K562 (cell line): ENCODE measurements at regions not wholly inside any gene's neighbourhood (a gene's known extent, or its start where the extent isn't known, plus 50 kb on each side); places are given as distances from the start of the nearest gene placed in this dataset.

ENCODE experiments used
- ESRRA ChIP-seq: fragments of 450-650 bp; IDR thresholded peaks from 2 replicates; pipeline ENCODE4 v1.6.1; 2014; ENCODE audit warnings: low read depth, mild to moderate bottlenecking, moderate library complexity, borderline replicate concordance
- GABPA ChIP-seq: fragments of 200-800 bp; sonication (Bioruptor generic); conservative IDR thresholded peaks from 2 replicates; pipeline ENCODE4 v1.6.1; 2016; ENCODE audit warnings: low read depth, missing genetic modification characterization, missing compliant biosample characterization
- KDM5B ChIP-seq: fragments of 200-600 bp; sonication (generic); IDR thresholded peaks from 2 replicates; pipeline ENCODE4 v1.6.1; 2012; ENCODE audit warnings: low read depth, mild to moderate bottlenecking, moderate library complexity, low read length, control low read depth, inconsistent platforms; ENCODE audit not compliant: insufficient replicate concordance
- MEF2A ChIP-seq: IDR thresholded peaks from 2 replicates; pipeline ENCODE4 v1.6.1; 2011; ENCODE audit warnings: low read depth, mild to moderate bottlenecking, low read length, moderate library complexity; ENCODE audit not compliant: control insufficient read depth
- POLR2A ChIP-seq: fragments of 450-650 bp; conservative IDR thresholded peaks from 2 replicates; pipeline ENCODE4 v1.6.1; 2016
- POLR2AphosphoS5 ChIP-seq: IDR thresholded peaks from 2 replicates; pipeline ENCODE4 v1.6.1; 2011; ENCODE audit warnings: mild to moderate bottlenecking, low read depth, low read length, moderate library complexity; ENCODE audit not compliant: control insufficient read depth, insufficient read depth
- PTRF ChIP-seq: fragments of 450-650 bp; IDR thresholded peaks from 2 replicates; pipeline ENCODE4 v1.6.1; 2016; ENCODE audit warnings: mild to moderate bottlenecking, missing genetic modification characterization, missing compliant biosample characterization
- SMAD3 ChIP-seq: fragments of 450-650 bp; formaldehyde crosslinking; conservative IDR thresholded peaks from 2 replicates; pipeline ENCODE4 v1.4.0; 2020; ENCODE audit warnings: mild to moderate bottlenecking
- SNRNP70 ChIP-seq: fragments of 200-400 bp; formaldehyde crosslinking; optimal IDR thresholded peaks from 2 replicates; pipeline ENCODE3; 2017; ENCODE audit warnings: low read depth, low read length
- TF ChIP-seq, protein P1 (sequence below), 3 experiments: IDR thresholded peaks in 2 of 3; conservative IDR thresholded peaks in 1 of 3; 2 replicates each; pipeline ENCODE4 v1.5.1; 2011 to 2012; ENCODE audit warnings: low read length in 3 of 3, mild to moderate bottlenecking in 3 of 3, control low read depth in 2 of 3, improper control_type of control experiment in 1 of 3, inconsistent platforms in 1 of 3, low read depth in 1 of 3, mixed read lengths in 1 of 3, moderate library complexity in 1 of 3; ENCODE audit not compliant: insufficient read depth in 2 of 3
- TF ChIP-seq, protein P2 (sequence below): sonication (generic); formaldehyde crosslinking; IDR thresholded peaks from 2 replicates; pipeline ENCODE4 v1.8.0; 2022; ENCODE audit warnings: missing genetic modification reagents, mild to moderate bottlenecking, borderline replicate concordance
- TF ChIP-seq, protein P3 (sequence below), 2 experiments: fragments of 450-650 bp; formaldehyde crosslinking in 1 of 2; IDR thresholded peaks; 2 replicates each; pipeline versions ENCODE4 v1.4.0 to v1.6.1; 2014 to 2020; ENCODE audit warnings: mild to moderate bottlenecking in 2 of 2, borderline replicate concordance in 1 of 2, low read depth in 1 of 2

DNA sequence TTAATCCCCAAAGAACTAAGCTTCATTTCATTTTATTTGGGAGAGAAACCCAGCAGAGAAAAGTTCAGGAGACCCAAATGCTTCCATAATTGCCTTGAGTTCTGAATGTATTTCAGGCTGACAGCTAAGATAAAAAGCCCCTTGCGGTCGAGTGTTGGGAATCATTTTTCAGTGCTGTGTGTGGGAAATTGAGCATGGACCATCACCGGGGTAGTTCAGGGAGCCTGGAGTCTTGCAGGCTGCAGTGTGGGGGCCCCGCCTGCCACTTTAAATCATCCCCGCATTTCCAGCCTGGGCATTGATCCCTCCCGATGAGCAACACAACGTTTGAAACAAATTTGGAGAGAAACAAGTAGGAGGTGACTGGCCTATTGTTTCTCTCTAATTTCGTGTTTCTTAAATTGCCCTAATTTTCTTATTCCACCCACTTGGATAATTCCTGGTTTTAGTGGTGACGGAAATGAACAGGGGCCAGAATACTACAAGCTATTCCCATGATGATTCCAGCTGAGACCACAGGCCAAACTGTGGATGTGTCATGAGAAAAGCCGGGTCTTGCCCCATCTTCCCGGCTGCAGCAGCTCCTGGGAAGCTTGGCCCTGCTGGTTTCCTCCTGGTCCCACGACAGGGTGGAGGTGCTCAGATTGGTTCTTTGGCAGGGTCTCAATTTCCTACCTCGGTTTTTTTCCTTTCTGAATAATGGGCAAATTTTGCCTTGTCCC is 75.1 kb downstream of the FOXL1 start:
- no peak for TF ChIP-seq POLR2A
- no peak for TF ChIP-seq MEF2A
- no peak for TF ChIP-seq SNRNP70
- no peak for TF ChIP-seq POLR2AphosphoS5
- TF ChIP-seq GABPA, result no peak
- TF ChIP-seq, protein P1, sequence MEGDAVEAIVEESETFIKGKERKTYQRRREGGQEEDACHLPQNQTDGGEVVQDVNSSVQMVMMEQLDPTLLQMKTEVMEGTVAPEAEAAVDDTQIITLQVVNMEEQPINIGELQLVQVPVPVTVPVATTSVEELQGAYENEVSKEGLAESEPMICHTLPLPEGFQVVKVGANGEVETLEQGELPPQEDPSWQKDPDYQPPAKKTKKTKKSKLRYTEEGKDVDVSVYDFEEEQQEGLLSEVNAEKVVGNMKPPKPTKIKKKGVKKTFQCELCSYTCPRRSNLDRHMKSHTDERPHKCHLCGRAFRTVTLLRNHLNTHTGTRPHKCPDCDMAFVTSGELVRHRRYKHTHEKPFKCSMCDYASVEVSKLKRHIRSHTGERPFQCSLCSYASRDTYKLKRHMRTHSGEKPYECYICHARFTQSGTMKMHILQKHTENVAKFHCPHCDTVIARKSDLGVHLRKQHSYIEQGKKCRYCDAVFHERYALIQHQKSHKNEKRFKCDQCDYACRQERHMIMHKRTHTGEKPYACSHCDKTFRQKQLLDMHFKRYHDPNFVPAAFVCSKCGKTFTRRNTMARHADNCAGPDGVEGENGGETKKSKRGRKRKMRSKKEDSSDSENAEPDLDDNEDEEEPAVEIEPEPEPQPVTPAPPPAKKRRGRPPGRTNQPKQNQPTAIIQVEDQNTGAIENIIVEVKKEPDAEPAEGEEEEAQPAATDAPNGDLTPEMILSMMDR (IDR thresholded peaks at IDR 0.05 in 2 of 3, conservative IDR thresholded peaks at IDR 0.05 in 1 of 3; ENCODE audit: insufficient read depth in 2 of 3, low read depth in 1 of 3, low read length in 3 of 3), result no peak
- TF ChIP-seq, protein P2, sequence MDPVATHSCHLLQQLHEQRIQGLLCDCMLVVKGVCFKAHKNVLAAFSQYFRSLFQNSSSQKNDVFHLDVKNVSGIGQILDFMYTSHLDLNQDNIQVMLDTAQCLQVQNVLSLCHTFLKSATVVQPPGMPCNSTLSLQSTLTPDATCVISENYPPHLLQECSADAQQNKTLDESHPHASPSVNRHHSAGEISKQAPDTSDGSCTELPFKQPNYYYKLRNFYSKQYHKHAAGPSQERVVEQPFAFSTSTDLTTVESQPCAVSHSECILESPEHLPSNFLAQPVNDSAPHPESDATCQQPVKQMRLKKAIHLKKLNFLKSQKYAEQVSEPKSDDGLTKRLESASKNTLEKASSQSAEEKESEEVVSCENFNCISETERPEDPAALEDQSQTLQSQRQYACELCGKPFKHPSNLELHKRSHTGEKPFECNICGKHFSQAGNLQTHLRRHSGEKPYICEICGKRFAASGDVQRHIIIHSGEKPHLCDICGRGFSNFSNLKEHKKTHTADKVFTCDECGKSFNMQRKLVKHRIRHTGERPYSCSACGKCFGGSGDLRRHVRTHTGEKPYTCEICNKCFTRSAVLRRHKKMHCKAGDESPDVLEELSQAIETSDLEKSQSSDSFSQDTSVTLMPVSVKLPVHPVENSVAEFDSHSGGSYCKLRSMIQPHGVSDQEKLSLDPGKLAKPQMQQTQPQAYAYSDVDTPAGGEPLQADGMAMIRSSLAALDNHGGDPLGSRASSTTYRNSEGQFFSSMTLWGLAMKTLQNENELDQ (CRISPR knock-in tag), result no peak
- no peak for TF ChIP-seq ESRRA
- no peak for TF ChIP-seq KDM5B
- TF ChIP-seq SMAD3, result no peak
- no peak for TF ChIP-seq PTRF
- TF ChIP-seq, protein P3, sequence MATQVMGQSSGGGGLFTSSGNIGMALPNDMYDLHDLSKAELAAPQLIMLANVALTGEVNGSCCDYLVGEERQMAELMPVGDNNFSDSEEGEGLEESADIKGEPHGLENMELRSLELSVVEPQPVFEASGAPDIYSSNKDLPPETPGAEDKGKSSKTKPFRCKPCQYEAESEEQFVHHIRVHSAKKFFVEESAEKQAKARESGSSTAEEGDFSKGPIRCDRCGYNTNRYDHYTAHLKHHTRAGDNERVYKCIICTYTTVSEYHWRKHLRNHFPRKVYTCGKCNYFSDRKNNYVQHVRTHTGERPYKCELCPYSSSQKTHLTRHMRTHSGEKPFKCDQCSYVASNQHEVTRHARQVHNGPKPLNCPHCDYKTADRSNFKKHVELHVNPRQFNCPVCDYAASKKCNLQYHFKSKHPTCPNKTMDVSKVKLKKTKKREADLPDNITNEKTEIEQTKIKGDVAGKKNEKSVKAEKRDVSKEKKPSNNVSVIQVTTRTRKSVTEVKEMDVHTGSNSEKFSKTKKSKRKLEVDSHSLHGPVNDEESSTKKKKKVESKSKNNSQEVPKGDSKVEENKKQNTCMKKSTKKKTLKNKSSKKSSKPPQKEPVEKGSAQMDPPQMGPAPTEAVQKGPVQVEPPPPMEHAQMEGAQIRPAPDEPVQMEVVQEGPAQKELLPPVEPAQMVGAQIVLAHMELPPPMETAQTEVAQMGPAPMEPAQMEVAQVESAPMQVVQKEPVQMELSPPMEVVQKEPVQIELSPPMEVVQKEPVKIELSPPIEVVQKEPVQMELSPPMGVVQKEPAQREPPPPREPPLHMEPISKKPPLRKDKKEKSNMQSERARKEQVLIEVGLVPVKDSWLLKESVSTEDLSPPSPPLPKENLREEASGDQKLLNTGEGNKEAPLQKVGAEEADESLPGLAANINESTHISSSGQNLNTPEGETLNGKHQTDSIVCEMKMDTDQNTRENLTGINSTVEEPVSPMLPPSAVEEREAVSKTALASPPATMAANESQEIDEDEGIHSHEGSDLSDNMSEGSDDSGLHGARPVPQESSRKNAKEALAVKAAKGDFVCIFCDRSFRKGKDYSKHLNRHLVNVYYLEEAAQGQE (IDR thresholded peaks at IDR 0.05; ENCODE audit: borderline replicate concordance), result no peak
- TF ChIP-seq, protein P3 (CRISPR knock-in tag; IDR thresholded peaks at IDR 0.05; ENCODE audit: low read depth), result no peak
